ENCODE measurements at regions not wholly inside any gene's neighbourhood (a gene's known extent, or its start where the extent isn't known, plus 50 kb on each side); places are given as distances from the start of the nearest gene placed in this dataset.

GRCh38 chr16:80158766-80159165 lies 382.0 kb upstream of the DYNLRB2 start:
- no peak for TF ChIP-seq POLR2A (IDR thresholded peaks at IDR 0.05; ENCODE audit: low read depth, low read length)
- no peak for TF ChIP-seq TAF1 (IDR thresholded peaks at IDR 0.05; ENCODE audit: low read depth, low read length)
- TF ChIP-seq PAX5 (IDR thresholded peaks at IDR 0.05; ENCODE audit: insufficient read depth, low read length, severe bottlenecking): no peak
- no peak for TF ChIP-seq POU2F2 (IDR thresholded peaks at IDR 0.05; ENCODE audit: low read depth, low read length)
- no peak for TF ChIP-seq POLR2AphosphoS5 (IDR thresholded peaks at IDR 0.05; ENCODE audit: low read depth, low read length)
- no peak for TF ChIP-seq SPI1 (IDR thresholded peaks at IDR 0.05; ENCODE audit: low read depth, low read length)
